HG03095 (cell line): ENCODE measurements at regions not wholly inside any gene's neighbourhood (a gene's known extent, or its start where the extent isn't known, plus 50 kb on each side); places are given as distances from the start of the nearest gene placed in this dataset.
"Not testable (repeated sequence)": the region's sequence is repeated elsewhere in the genome, so short reads cannot be mapped to it uniquely, and the experiment has no call there.

Source experiments
- ATAC-seq: cut with Tn5 transposase; IDR thresholded peaks from one replicate; pipeline ENCODE4 v1.9.1; 2021; ENCODE audit warnings: moderate library complexity; ENCODE audit not compliant: unreplicated experiment

GRCh38 chr17:47066841-47067682 lies 88.0 kb upstream of the RPRML start:
- ATAC-seq: peak; percentile 86

- no peak for ATAC-seq
Measured at GRCh38 chr17:47066095-47066494, 87.0 kb upstream of the RPRML start.

- ATAC-seq: no peak
Measured at GRCh38 chr17:47064684-47065083, 85.6 kb upstream of the RPRML start.

- no peak for ATAC-seq
Measured at GRCh38 chr17:47063475-47063874, 84.4 kb upstream of the RPRML start.

- not testable (repeated sequence) for ATAC-seq
Measured at GRCh38 chr17:47062851-47063250, 83.8 kb upstream of the RPRML start.

GRCh38 chr17:47060005-47060404 lies 81.0 kb upstream of the RPRML start:
- not testable (repeated sequence) for ATAC-seq

GRCh38 chr17:47057830-47058229 lies 78.8 kb upstream of the RPRML start:
- no peak for ATAC-seq

GRCh38 chr17:47057279-47057678 lies 78.2 kb upstream of the RPRML start:
- ATAC-seq: not testable (repeated sequence)

GRCh38 chr17:47056687-47057086 lies 77.6 kb upstream of the RPRML start:
- ATAC-seq: not testable (repeated sequence)
